Keratinocyte (primary cell): ENCODE measurements at regions not wholly inside any gene's neighbourhood (a gene's known extent, or its start where the extent isn't known, plus 50 kb on each side); places are given as distances from the start of the nearest gene placed in this dataset.

Experiments
- CTCF ChIP-seq, 3 experiments: IDR thresholded peaks in 1 of 3; conservative IDR thresholded peaks in 1 of 3; optimal IDR thresholded peaks in 1 of 3; 2 replicates in 2 of 3; 3 replicates in 1 of 3; pipeline versions ENCODE3 to v1.5.1; 2011; ENCODE audit warnings: low read length in 3 of 3, mild to moderate bottlenecking in 3 of 3, moderate library complexity in 2 of 3, control low read depth in 1 of 3, inconsistent platforms in 1 of 3; ENCODE audit not compliant: insufficient read depth in 2 of 3; ENCODE audit errors: extremely low read depth in 1 of 3
- EZH2 ChIP-seq: IDR thresholded peaks from one replicate; pipeline ENCODE4 v1.6.1; 2012; ENCODE audit warnings: inconsistent platforms, mild to moderate bottlenecking, low read length, moderate library complexity

- TF ChIP-seq CTCF (optimal IDR thresholded peaks at IDR 0.05 in 1 of 3, IDR thresholded peaks at IDR 0.05 in 1 of 3, conservative IDR thresholded peaks at IDR 0.05 in 1 of 3; ENCODE audit: extremely low read depth in 1 of 3, insufficient read depth in 2 of 3, low read length in 3 of 3) (no peak), EZH2 (no peak)
Measured at GRCh38 chr3:88220126-88220525, 70.4 kb downstream of the C3orf38 start.
